Lower lobe of right lung (tissue), 2 donors: ENCODE measurements at regions not wholly inside any gene's neighbourhood (a gene's known extent, or its start where the extent isn't known, plus 50 kb on each side); places are given as distances from the start of the nearest gene placed in this dataset.
"Not testable (repeated sequence)": the region's sequence is repeated elsewhere in the genome, so short reads cannot be mapped to it uniquely, and the experiment has no call there.

Experiments
- ATAC-seq, 2 donors: fragments of 200-7000 bp; cut with Tn5 transposase; one replicate each; pipeline ENCODE4 v1.9.1; 2020 to 2022; ENCODE audit warnings: mild to moderate bottlenecking in 2 of 2, moderate library complexity in 2 of 2
- DNase-seq: peaks from one replicate; pipeline ENCODE4 v3.0.0-alpha.2; 2020
- H3K27ac ChIP-seq: fragments of 200-600 bp; one replicate; pipeline ENCODE4 v1.8.0; 2022
- H3K27me3 ChIP-seq: fragments of 200-600 bp; one replicate; pipeline ENCODE4 v1.8.0; 2022; ENCODE audit warnings: low read depth
- H3K36me3 ChIP-seq: fragments of 200-600 bp; one replicate; pipeline ENCODE4 v1.8.0; 2022; ENCODE audit warnings: mild to moderate bottlenecking
- H3K4me1 ChIP-seq: fragments of 200-600 bp; one replicate; pipeline ENCODE4 v1.8.0; 2022
- H3K4me3 ChIP-seq: fragments of 200-600 bp; one replicate; pipeline ENCODE4 v1.8.0; 2022; ENCODE audit warnings: mild to moderate bottlenecking
- H3K9me3 ChIP-seq: fragments of 200-600 bp; one replicate; pipeline ENCODE4 v1.8.0; 2022
- CTCF ChIP-seq: fragments of 200-600 bp; IDR thresholded peaks from one replicate; pipeline ENCODE4 v1.8.0; 2022; ENCODE audit warnings: antibody characterized with exemption, mild to moderate bottlenecking
- intact Hi-C: fragments of 100-400 bp; cut with DNase I; formaldehyde crosslinking; loops from one replicate; pipeline ENCODE4 v1.11.0; 2022
- donor health status: DM: no; HTN: yes; CAD: no; lungs with severe emphysema.

GRCh38 chr1:227489572-227489971, 73.8 kb upstream of the ZNF678 start:
- H3K36me3 ChIP-seq: no peaks in the 10 kb centered on the region
- intact Hi-C loops: no loop called here
- no peak for TF ChIP-seq CTCF
- no peak for DNase-seq
- no peaks in the 10 kb centered on the region for H3K27me3 ChIP-seq
- no peak overlapping the region for H3K4me3 ChIP-seq
- no peaks in the 10 kb centered on the region for H3K4me1 ChIP-seq
- no peaks in the 10 kb centered on the region for H3K9me3 ChIP-seq
- ATAC-seq: peak in 1 of 2 donors; percentile 33
- H3K27ac ChIP-seq: no peak overlapping the region

GRCh38 chr1:227487606-227488005, 75.8 kb upstream of the ZNF678 start:
- no peak for ATAC-seq
- Histone ChIP-seq H3K4me1 (no peaks in the 10 kb centered on the region), H3K4me3 (no peak overlapping the region), H3K27ac (no peak overlapping the region), H3K36me3 (no peaks in the 10 kb centered on the region), H3K9me3 (no peaks in the 10 kb centered on the region), H3K27me3 (no peaks in the 10 kb centered on the region)
- no peak for TF ChIP-seq CTCF
- intact Hi-C loops: no loop called here
- no peak for DNase-seq

GRCh38 chr1:227486559-227486958, 76.8 kb upstream of the ZNF678 start:
- no peaks in the 10 kb centered on the region for H3K9me3 ChIP-seq
- intact Hi-C loops: no loop called here
- no peaks in the 10 kb centered on the region for H3K4me1 ChIP-seq
- no peak overlapping the region for H3K4me3 ChIP-seq
- H3K27me3 ChIP-seq: no peaks in the 10 kb centered on the region
- DNase-seq (no peak), ATAC-seq (no peak)
- TF ChIP-seq CTCF: no peak
- no peak overlapping the region for H3K27ac ChIP-seq
- H3K36me3 ChIP-seq: no peaks in the 10 kb centered on the region

- H3K4me3 ChIP-seq: no peak overlapping the region
- no peaks in the 10 kb centered on the region for H3K4me1 ChIP-seq
- H3K36me3 ChIP-seq: no peaks in the 10 kb centered on the region
- no peak for ATAC-seq
- no peak for TF ChIP-seq CTCF
- no peak overlapping the region for H3K27ac ChIP-seq
- no peak for DNase-seq
- intact Hi-C loops: no loop called here
- H3K9me3 ChIP-seq: no peaks in the 10 kb centered on the region
- no peaks in the 10 kb centered on the region for H3K27me3 ChIP-seq
These were observed 81.4 kb upstream of the ZNF678 start for GRCh38 chr1:227482023-227482299.

- intact Hi-C loops: not testable (repeated sequence)
These were observed 89.3 kb upstream of the ZNF678 start for GRCh38 chr1:227474072-227474471.

GRCh38 chr1:227472772-227473171, 90.6 kb upstream of the ZNF678 start:
- DNase-seq: no peak
- H3K9me3 ChIP-seq: no peaks in the 10 kb centered on the region
- intact Hi-C loops: no loop called here
- TF ChIP-seq CTCF: no peak
- H3K4me1 ChIP-seq: no peaks in the 10 kb centered on the region
- no peak overlapping the region for H3K4me3 ChIP-seq
- ATAC-seq: no peak
- H3K36me3 ChIP-seq: no peaks in the 10 kb centered on the region
- H3K27ac ChIP-seq: no peak overlapping the region
- peaks cover 12% of the 10 kb centered on the region for H3K27me3 ChIP-seq

More at GRCh38 chr1:227474072-227474471, 89.3 kb upstream of the ZNF678 start:
- not testable (repeated sequence) for ATAC-seq, H3K4me1 ChIP-seq, H3K9me3 ChIP-seq, DNase-seq, H3K27ac ChIP-seq, H3K36me3 ChIP-seq, H3K4me3 ChIP-seq
- H3K27me3 ChIP-seq: peaks cover 12% of the 10 kb centered on the region
